ENCODE measurements at regions not wholly inside any gene's neighbourhood (a gene's known extent, or its start where the extent isn't known, plus 50 kb on each side); places are given as distances from the start of the nearest gene placed in this dataset.

DNA sequence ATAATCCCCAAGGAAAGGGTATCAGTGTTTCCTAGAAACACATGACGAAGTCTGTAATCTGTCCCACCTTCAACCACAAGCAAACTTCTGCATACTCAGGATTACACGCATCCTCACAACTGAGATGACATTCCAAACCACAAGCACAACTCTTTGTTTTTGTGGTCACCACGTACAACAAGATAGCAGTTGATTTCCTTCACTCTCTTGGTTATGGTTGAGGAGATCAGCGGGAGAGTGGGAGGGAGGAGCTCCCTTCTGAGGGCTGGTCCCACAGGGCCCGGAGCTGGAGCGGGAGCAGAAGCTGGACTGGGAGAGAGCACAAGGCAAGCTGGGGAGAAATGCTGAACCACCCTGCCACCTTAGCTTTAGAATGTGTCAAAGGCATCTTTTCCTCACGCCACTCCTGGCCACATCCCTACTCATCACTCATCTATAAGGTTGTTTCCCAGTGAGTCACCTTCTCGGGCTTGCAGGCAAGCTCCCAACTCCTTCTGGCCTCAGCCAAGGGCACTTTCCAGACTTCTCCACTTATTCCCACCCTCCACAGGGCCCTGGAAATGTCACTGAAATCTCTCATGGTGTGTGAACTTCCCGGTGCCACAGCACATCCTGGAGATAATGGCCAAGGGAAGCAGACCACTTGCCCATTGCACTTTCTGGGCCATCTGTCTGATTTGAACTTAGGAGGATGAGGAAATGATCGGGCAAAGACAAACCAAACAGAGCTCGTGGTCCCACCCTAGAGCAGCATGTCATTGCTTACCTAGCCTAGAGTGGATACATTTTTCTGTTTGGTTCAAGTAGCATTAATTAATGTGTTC, 98.9 kb upstream of the LGALSL start:
- no peak for DNase-seq (ENCODE audit: extremely low spot score, unreplicated experiment)
- H3K4me3 Mint-ChIP-seq (ENCODE audit: unreplicated experiment): no peak overlapping the region
- peaks cover 10% of the 10 kb centered on the region for H3K4me1 Mint-ChIP-seq (ENCODE audit: unreplicated experiment)
- H3K27ac Mint-ChIP-seq (ENCODE audit: unreplicated experiment): no peak overlapping the region
- no peaks in the 10 kb centered on the region for H3K9me3 Mint-ChIP-seq (ENCODE audit: unreplicated experiment)
- no peaks in the 10 kb centered on the region for H3K36me3 Mint-ChIP-seq (ENCODE audit: unreplicated experiment)
- peaks cover 11% of the 10 kb centered on the region for H3K27me3 Mint-ChIP-seq (ENCODE audit: unreplicated experiment)
- TF ChIP-seq, protein P1, sequence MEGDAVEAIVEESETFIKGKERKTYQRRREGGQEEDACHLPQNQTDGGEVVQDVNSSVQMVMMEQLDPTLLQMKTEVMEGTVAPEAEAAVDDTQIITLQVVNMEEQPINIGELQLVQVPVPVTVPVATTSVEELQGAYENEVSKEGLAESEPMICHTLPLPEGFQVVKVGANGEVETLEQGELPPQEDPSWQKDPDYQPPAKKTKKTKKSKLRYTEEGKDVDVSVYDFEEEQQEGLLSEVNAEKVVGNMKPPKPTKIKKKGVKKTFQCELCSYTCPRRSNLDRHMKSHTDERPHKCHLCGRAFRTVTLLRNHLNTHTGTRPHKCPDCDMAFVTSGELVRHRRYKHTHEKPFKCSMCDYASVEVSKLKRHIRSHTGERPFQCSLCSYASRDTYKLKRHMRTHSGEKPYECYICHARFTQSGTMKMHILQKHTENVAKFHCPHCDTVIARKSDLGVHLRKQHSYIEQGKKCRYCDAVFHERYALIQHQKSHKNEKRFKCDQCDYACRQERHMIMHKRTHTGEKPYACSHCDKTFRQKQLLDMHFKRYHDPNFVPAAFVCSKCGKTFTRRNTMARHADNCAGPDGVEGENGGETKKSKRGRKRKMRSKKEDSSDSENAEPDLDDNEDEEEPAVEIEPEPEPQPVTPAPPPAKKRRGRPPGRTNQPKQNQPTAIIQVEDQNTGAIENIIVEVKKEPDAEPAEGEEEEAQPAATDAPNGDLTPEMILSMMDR (IDR thresholded peaks at IDR 0.05): no peak

DNA sequence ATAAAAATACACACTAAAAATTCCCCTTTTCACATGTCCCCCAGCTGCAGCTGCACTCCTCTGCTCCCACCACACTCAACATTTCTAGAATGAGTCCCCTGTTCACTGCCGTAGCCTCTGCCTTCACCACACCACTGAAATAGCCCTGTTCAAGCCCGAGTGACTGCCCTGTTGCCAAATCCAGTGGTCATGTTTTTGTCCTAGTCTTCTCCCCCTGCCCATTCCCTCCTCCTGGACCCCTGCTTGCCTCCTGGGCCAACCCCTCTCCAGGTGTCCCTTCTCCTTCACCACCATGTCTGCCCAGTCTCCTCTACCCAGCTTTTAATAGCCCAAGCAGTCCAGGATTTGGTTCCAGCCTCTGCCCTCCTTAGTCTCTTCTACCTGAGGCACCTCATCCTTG, 97.1 kb upstream of the LGALSL start:
- H3K4me3 Mint-ChIP-seq (ENCODE audit: unreplicated experiment): no peak overlapping the region
- no peak overlapping the region for H3K27ac Mint-ChIP-seq (ENCODE audit: unreplicated experiment)
- no peaks in the 10 kb centered on the region for H3K9me3 Mint-ChIP-seq (ENCODE audit: unreplicated experiment)
- H3K4me1 Mint-ChIP-seq (ENCODE audit: unreplicated experiment): peaks cover 14% of the 10 kb centered on the region
- H3K36me3 Mint-ChIP-seq (ENCODE audit: unreplicated experiment): no peaks in the 10 kb centered on the region
- H3K27me3 Mint-ChIP-seq (ENCODE audit: unreplicated experiment): peaks cover 13% of the 10 kb centered on the region
- TF ChIP-seq, protein P1 (IDR thresholded peaks at IDR 0.05): no peak
- no peak for DNase-seq (ENCODE audit: extremely low spot score, unreplicated experiment)

DNA sequence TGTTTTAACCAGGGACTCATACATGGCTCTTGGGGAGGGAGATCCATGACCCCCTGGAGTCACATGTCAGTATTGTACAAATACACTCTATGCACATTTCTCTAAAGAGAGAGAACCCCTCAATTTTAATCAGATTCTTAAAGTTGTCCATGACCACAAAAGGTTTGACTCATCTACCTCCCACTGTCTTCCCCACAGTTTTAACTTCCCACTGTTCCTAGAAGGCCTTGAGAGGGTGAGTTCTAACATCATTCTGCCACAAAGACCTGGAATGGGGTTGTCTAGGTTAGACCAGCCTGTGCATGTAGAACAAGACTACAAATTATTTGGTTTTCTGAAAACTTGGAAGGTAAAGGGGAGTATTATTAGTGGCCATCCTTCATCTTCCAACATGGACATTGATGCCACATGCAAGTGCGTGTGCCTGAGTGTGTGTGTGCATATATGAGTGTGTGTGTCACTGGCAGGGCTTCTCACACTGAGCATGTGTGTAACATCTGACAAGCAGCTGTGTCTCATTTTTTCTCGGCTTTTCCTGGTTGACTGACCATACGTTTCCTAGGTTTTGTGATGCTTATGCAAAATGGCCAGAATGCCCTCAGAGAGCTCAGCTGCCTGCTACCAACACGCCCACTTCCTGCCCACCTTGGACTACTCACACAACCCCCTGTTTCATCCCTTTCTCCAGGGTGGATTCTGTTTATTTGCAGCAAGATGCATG, 94.6 kb upstream of the LGALSL start:
- H3K4me1 Mint-ChIP-seq (ENCODE audit: unreplicated experiment): peaks cover 14% of the 10 kb centered on the region
- H3K9me3 Mint-ChIP-seq (ENCODE audit: unreplicated experiment): no peaks in the 10 kb centered on the region
- no peaks in the 10 kb centered on the region for H3K36me3 Mint-ChIP-seq (ENCODE audit: unreplicated experiment)
- peaks cover 16% of the 10 kb centered on the region for H3K27me3 Mint-ChIP-seq (ENCODE audit: unreplicated experiment)
- no peak for DNase-seq (ENCODE audit: extremely low spot score, unreplicated experiment)
- no peak overlapping the region for H3K4me3 Mint-ChIP-seq (ENCODE audit: unreplicated experiment)
- peak overlapping the region; percentile 20 for H3K27ac Mint-ChIP-seq (ENCODE audit: unreplicated experiment)
- TF ChIP-seq, protein P1 (IDR thresholded peaks at IDR 0.05): no peak

DNA sequence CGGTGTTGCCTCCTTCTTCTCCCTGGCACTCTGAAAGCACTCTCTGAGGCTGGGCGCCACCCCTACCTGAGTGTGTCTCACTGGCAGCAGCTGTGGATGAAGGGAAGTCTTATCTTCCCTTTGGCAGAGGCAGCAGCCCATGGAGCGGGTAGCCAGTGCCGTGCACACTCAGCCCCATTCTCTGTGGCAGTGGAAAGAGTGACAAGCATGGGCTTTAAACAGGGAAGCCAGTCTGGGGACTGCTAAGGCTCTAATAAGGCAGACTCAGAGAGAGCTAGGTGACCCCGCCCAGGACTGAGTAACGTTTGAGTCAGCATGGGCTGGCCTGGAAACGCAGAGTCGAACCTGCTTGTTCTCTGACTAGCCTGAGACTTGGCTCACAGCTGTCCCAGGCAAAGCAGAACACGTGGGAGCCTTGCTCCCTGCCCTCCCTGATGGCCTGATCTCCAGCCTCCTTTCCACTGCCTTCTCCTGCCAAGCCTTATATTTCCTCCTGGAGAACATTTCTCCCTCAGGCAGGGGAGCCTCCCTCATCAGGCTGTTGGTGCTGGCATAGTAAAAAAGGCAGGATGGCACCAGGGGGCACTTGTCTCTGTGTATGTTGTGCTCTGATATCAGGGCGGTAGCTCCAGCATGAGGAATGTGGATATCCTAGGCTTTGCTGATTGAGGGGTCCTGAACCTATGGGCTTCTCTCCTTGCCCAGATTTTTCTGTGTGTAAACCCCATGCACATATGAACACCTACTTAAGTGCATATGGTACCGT, 93.9 kb upstream of the LGALSL start:
- TF ChIP-seq, protein P1 (IDR thresholded peaks at IDR 0.05): peak; percentile 37
- Mint-ChIP-seq H3K36me3 (ENCODE audit: unreplicated experiment) (no peaks in the 10 kb centered on the region), H3K4me1 (ENCODE audit: unreplicated experiment) (peaks cover 11% of the 10 kb centered on the region), H3K4me3 (ENCODE audit: unreplicated experiment) (no peak overlapping the region), H3K27me3 (ENCODE audit: unreplicated experiment) (peaks cover 16% of the 10 kb centered on the region), H3K27ac (ENCODE audit: unreplicated experiment) (peak overlapping the region; percentile 20), H3K9me3 (ENCODE audit: unreplicated experiment) (no peaks in the 10 kb centered on the region)
- DNase-seq (ENCODE audit: extremely low spot score, unreplicated experiment): no peak
